H1 (cell line): ENCODE measurements at regions not wholly inside any gene's neighbourhood (a gene's known extent, or its start where the extent isn't known, plus 50 kb on each side); places are given as distances from the start of the nearest gene placed in this dataset.

Experiments
- CHD7 ChIP-seq: fragments of 300-600 bp; sonication (generic); IDR thresholded peaks from 2 replicates; pipeline ENCODE4 v1.7.1; 2012; ENCODE audit warnings: low read length, moderate library complexity, mild to moderate bottlenecking, inconsistent platforms; ENCODE audit not compliant: insufficient replicate concordance
- CTBP2 ChIP-seq: IDR thresholded peaks from 2 replicates; pipeline ENCODE4 v1.7.0; 2011; ENCODE audit warnings: borderline replicate concordance, mild to moderate bottlenecking, moderate library complexity, mixed read lengths, low read length; ENCODE audit not compliant: insufficient read depth, insufficient read length

GRCh38 chr5:117255211-117256027 lies 680.8 kb upstream of the SEMA6A start (continued):
- TF ChIP-seq CHD7 (no peak), CTBP2 (no peak)
